Upper lobe of left lung (tissue), 4 donors: ENCODE measurements at regions not wholly inside any gene's neighbourhood (a gene's known extent, or its start where the extent isn't known, plus 50 kb on each side); places are given as distances from the start of the nearest gene placed in this dataset.

ENCODE experiments used
- CTCF ChIP-seq, 6 experiments: fragments of 450-650 bp in 4 of 6; fragments of 200-600 bp in 2 of 6; sonication (generic) in 2 of 6; IDR thresholded peaks; one replicate each; pipeline ENCODE4 v1.5.1; 2016 to 2019; ENCODE audit warnings: antibody characterized with exemption in 6 of 6
- POLR2AphosphoS5 ChIP-seq, 2 donors: sonication (generic); formaldehyde crosslinking; IDR thresholded peaks; one replicate each; pipeline ENCODE4 v1.5.1; 2017; ENCODE audit warnings: antibody characterized with exemption in 2 of 2

GRCh38 chr19:40932008-40932959 is 50.3 kb upstream of the CYP2A7 start:
- no peak for TF ChIP-seq CTCF (IDR thresholded peaks at IDR 0.05)
- TF ChIP-seq POLR2AphosphoS5 (IDR thresholded peaks at IDR 0.05): no peak
